Left ventricle myocardium inferior (tissue), 1 donor: ENCODE measurements at regions not wholly inside any gene's neighbourhood (a gene's known extent, or its start where the extent isn't known, plus 50 kb on each side); places are given as distances from the start of the nearest gene placed in this dataset.

Experiments
- DNase-seq: peaks from one replicate; pipeline ENCODE4 v3.0.0-alpha.2; 2020
- H3K27ac ChIP-seq: fragments of 200-600 bp; replicated peaks from 2 replicates; pipeline ENCODE4 v1.8.0; 2021
- H3K27me3 ChIP-seq: fragments of 200-600 bp; 2 replicates; pipeline ENCODE4 v1.8.0; 2021; ENCODE audit warnings: low read depth
- H3K36me3 ChIP-seq: fragments of 200-600 bp; 2 replicates; pipeline ENCODE4 v1.8.0; 2021
- H3K4me1 ChIP-seq: fragments of 200-600 bp; 2 replicates; pipeline ENCODE4 v1.8.0; 2021
- H3K4me3 ChIP-seq: fragments of 200-600 bp; 2 replicates; pipeline ENCODE4 v1.8.0; 2021; ENCODE audit warnings: mild to moderate bottlenecking, moderate library complexity
- H3K9me3 ChIP-seq: fragments of 200-600 bp; replicated peaks from 2 replicates; pipeline ENCODE4 v1.8.0; 2021
- intact Hi-C: fragments of 100-400 bp; cut with micrococcal nuclease; formaldehyde crosslinking; loops from one replicate; pipeline ENCODE4 v1.11.0; 2022
- TF ChIP-seq, protein P1 (sequence below): fragments of 200-600 bp; IDR thresholded peaks from 2 replicates; pipeline ENCODE4 v1.8.0; 2021; ENCODE audit warnings: antibody characterized with exemption, mild to moderate bottlenecking, borderline replicate concordance
- donor health status: DM: no; HTN: yes; CAD: no; lungs with severe emphysema.

- Histone ChIP-seq H3K36me3 (no peaks in the 10 kb centered on the region), H3K27me3 (peaks cover 89% of the 10 kb centered on the region), H3K4me1 (no peaks in the 10 kb centered on the region), H3K4me3 (no peak overlapping the region), H3K9me3 (peaks cover 26% of the 10 kb centered on the region), H3K27ac (no peak overlapping the region)
- intact Hi-C loops, result no loop called here
- no peak for DNase-seq
- TF ChIP-seq, protein P1, sequence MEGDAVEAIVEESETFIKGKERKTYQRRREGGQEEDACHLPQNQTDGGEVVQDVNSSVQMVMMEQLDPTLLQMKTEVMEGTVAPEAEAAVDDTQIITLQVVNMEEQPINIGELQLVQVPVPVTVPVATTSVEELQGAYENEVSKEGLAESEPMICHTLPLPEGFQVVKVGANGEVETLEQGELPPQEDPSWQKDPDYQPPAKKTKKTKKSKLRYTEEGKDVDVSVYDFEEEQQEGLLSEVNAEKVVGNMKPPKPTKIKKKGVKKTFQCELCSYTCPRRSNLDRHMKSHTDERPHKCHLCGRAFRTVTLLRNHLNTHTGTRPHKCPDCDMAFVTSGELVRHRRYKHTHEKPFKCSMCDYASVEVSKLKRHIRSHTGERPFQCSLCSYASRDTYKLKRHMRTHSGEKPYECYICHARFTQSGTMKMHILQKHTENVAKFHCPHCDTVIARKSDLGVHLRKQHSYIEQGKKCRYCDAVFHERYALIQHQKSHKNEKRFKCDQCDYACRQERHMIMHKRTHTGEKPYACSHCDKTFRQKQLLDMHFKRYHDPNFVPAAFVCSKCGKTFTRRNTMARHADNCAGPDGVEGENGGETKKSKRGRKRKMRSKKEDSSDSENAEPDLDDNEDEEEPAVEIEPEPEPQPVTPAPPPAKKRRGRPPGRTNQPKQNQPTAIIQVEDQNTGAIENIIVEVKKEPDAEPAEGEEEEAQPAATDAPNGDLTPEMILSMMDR, result no peak
These were observed 267.8 kb downstream of the ENGASE start for GRCh38 chr17:79342376-79342775.

DNA sequence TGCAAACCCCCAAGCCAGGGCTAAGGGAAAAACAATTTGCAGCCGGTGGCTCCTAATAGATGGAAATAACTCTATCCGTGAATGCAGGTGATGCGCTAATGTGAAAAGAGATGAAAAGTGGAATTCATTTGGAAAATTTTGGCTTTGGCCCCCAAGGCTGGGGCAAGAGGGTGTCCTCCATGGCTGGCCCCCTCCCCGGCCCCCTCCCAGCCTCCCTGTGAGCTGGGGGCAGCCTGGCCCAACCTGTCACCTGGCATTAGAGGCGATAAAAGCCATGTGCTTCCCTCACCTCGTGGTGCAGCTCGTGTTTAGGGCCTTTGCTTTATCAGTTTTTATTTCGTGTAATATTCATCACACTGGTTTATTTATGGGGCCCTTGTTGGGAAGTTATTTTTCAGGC is 267.2 kb downstream of the ENGASE start:
- no peaks in the 10 kb centered on the region for H3K4me1 ChIP-seq
- H3K27ac ChIP-seq, result no peak overlapping the region
- H3K4me3 ChIP-seq, result no peak overlapping the region
- peaks cover 90% of the 10 kb centered on the region for H3K27me3 ChIP-seq
- intact Hi-C loops, result no loop called here
- no peak for DNase-seq
- H3K9me3 ChIP-seq, result peaks cover 26% of the 10 kb centered on the region
- no peaks in the 10 kb centered on the region for H3K36me3 ChIP-seq
- TF ChIP-seq, protein P1, result no peak

- Histone ChIP-seq H3K4me1 (no peaks in the 10 kb centered on the region), H3K4me3 (no peak overlapping the region), H3K27ac (no peak overlapping the region), H3K36me3 (no peaks in the 10 kb centered on the region), H3K27me3 (peaks cover 90% of the 10 kb centered on the region), H3K9me3 (peaks cover 24% of the 10 kb centered on the region)
- DNase-seq, result no peak
- intact Hi-C loops, result no loop called here
- TF ChIP-seq, protein P1, result no peak
These were observed 266.7 kb downstream of the ENGASE start for GRCh38 chr17:79341222-79341780.

DNA sequence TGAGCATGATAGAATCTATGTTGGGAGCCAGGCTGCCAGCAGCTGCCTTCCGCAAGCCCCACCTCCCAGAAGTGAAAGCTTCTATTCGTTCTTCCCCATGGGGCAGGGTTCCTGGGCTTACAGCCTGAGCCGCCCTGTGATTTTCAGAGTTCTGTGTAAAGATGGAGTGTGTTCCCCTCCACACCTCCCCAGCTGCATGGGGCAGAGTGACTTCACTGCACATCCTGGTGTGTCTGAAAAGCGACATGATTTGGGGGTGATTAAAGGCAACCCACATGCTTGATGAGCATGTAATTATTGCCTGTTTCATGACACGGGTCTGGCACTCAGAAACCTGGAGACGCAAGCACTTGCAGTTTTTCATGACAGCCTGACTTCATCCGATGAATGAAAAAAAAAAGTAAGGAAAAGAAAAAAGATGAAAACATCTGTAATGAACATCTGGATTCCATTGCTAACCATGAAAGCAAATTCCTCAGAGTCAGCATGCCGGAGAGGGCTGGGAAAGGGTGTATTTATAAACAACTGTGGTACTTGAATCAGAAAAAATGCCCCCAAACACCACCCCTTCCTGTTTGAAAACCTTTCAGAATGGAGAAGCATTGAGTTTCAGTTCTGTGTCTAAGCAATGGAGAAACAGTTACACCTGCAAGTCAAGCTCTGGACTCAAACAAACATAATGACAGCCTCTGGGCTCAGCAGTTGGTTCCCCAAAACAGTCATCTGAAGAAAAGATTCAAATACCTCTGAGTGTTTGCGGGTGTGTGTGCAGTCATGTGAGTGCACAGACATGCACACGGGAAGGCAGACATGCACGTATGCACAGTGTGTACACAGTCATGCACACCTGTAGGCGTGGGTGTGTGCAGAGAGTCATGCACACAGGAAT is 266.0 kb downstream of the ENGASE start:
- Histone ChIP-seq H3K4me1 (no peaks in the 10 kb centered on the region), H3K36me3 (no peaks in the 10 kb centered on the region), H3K27ac (no peak overlapping the region), H3K9me3 (peaks cover 18% of the 10 kb centered on the region), H3K4me3 (no peak overlapping the region), H3K27me3 (peaks cover 94% of the 10 kb centered on the region)
- TF ChIP-seq, protein P1, result no peak
- intact Hi-C loops, result no loop called here
- DNase-seq, result no peak

DNA sequence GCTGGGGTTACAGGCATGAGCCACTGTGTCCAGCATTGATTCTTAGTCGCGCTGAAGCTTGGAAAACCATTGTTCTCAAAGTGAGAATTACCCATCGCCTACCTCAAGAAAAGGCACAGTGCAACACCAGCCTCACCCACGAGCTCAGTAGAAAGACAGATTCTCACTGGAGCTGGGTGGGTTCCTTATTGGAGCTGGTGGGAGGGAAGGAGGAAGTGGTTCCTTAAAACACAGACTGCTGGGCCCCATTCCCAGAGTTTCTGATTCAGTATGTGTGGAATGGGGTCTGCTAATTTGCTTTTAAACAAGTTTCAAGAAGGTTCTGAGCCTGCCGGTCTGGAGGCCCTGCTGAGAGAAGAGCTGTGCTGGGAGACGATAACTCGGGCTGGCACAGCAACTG is 264.7 kb downstream of the ENGASE start:
- TF ChIP-seq, protein P1, result no peak
- DNase-seq, result no peak
- intact Hi-C loops, result no loop called here
- Histone ChIP-seq H3K4me3 (no peak overlapping the region), H3K27me3 (peaks cover 96% of the 10 kb centered on the region), H3K36me3 (no peaks in the 10 kb centered on the region), H3K9me3 (peaks cover 5% of the 10 kb centered on the region), H3K4me1 (no peaks in the 10 kb centered on the region), H3K27ac (no peak overlapping the region)
